Keratinocyte (primary cell): ENCODE measurements at regions not wholly inside any gene's neighbourhood (a gene's known extent, or its start where the extent isn't known, plus 50 kb on each side); places are given as distances from the start of the nearest gene placed in this dataset.

Experiments
- EZH2 ChIP-seq: IDR thresholded peaks from one replicate; pipeline ENCODE4 v1.6.1; 2012; ENCODE audit warnings: inconsistent platforms, mild to moderate bottlenecking, low read length, moderate library complexity
- TF ChIP-seq, protein P1 (sequence below), 3 experiments: IDR thresholded peaks in 1 of 3; conservative IDR thresholded peaks in 1 of 3; optimal IDR thresholded peaks in 1 of 3; 2 replicates in 2 of 3; 3 replicates in 1 of 3; pipeline versions ENCODE3 to v1.5.1; 2011; ENCODE audit warnings: low read length in 3 of 3, mild to moderate bottlenecking in 3 of 3, moderate library complexity in 2 of 3, control low read depth in 1 of 3, inconsistent platforms in 1 of 3; ENCODE audit not compliant: insufficient read depth in 2 of 3; ENCODE audit errors: extremely low read depth in 1 of 3

DNA sequence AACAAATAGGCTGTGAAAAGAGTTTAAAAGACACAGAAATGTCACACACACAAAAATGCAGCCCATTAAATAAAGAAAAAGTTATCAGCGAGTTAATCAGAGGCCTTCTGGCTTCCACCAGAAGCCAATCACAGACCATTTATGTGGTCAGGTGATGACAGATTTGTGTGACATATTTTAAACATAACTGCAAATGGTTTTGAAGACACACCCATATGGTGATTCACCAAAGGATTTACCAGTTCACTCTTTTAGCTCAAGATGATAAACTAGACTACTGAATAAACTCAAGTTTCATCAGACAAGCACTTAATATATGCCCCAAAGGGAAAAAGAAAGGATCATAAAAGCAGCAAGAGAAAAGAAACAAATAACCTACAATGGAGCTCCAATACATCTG, 181.2 kb downstream of the SPANXN4 start:
- TF ChIP-seq, protein P1, sequence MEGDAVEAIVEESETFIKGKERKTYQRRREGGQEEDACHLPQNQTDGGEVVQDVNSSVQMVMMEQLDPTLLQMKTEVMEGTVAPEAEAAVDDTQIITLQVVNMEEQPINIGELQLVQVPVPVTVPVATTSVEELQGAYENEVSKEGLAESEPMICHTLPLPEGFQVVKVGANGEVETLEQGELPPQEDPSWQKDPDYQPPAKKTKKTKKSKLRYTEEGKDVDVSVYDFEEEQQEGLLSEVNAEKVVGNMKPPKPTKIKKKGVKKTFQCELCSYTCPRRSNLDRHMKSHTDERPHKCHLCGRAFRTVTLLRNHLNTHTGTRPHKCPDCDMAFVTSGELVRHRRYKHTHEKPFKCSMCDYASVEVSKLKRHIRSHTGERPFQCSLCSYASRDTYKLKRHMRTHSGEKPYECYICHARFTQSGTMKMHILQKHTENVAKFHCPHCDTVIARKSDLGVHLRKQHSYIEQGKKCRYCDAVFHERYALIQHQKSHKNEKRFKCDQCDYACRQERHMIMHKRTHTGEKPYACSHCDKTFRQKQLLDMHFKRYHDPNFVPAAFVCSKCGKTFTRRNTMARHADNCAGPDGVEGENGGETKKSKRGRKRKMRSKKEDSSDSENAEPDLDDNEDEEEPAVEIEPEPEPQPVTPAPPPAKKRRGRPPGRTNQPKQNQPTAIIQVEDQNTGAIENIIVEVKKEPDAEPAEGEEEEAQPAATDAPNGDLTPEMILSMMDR (optimal IDR thresholded peaks at IDR 0.05 in 1 of 3, IDR thresholded peaks at IDR 0.05 in 1 of 3, conservative IDR thresholded peaks at IDR 0.05 in 1 of 3; ENCODE audit: extremely low read depth in 1 of 3, insufficient read depth in 2 of 3, low read length in 3 of 3), result no peak
- no peak for TF ChIP-seq EZH2
